Eye (tissue), 1 donor: ENCODE measurements at regions not wholly inside any gene's neighbourhood (a gene's known extent, or its start where the extent isn't known, plus 50 kb on each side); places are given as distances from the start of the nearest gene placed in this dataset.

ENCODE experiments used
- DNase-seq: peaks from one replicate; pipeline ENCODE4 v3.0.0-alpha.2; 2015

DNA sequence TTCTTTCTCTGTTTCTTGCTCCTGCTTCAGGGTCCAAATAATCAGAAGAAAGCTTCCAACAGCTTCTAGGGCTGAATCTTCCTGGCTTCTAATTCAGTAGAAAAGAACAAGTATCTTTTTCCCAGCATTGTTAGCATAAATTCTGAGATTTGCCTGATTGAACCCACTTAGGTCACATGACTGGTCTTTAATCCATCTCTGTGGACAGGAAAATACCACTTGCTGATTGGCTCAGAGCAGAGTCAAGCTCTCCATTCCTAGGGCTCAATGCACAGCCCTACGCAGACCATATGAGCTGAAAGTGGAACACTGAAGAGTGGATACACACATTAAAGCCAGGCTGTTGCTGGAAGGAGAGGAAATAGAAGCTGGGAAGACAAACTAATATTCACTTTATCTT lies 99.6 kb upstream of the RPL34 start:
- no peak for DNase-seq

DNA sequence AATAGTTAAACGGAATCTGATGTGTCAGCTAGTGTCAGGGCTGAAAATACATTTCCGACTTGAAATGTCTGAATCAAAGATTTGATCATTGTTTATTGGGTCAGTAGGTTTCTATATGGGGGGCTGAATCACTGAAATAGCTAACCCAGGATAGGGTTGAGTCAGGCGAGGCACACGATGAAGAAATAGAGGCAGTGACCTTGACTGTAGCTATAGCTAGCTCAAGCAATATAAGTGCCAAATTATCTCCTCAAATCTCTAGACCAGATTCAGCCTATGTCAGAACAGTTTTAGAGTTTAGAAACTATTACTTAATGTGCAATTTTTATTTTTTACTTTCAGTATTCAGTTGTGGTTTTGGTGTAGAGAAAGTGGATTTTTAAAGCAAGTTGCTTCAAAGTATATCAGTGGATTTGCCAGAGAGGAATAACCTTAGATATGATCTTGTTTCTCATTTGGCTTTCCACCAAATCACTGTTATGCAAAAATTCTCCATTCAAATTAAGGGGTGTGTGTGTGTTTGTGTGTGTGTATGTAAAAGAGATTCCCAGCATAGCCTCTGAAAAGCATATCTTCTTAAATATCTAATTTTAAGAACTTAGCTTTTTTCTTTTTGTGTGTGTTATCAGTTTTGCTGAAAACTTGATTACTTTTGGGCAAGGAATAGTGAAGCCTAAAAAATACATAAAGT lies 100.3 kb upstream of the RPL34 start:
- DNase-seq: no peak

DNA sequence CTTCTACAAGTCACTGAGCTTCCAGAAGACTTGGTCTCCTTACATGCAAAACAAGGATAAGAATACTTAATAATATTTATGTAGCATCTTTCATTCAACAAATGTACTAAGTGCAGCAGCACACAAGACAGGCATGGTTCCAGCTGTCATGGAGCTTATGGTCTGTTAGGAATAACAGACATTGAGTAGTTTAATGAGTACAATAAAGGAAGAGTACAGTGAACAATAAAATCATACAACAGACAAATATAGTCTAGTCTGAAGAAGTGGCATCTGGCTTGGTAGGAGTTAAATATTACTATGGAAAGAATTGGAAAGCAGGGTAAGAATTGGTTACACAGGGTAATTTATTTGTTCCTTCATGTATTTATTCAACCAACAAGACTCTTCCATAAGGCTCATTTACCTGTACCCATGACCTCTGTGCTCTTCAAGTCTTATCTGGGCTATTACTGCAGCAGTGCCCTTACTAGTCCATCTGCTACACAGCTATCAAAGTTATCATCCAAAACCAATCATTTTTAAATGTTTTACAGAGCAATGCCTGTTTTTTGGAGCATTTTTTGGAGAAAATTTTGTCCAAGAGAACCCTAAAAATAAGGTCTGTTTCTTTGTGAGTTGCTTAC lies 101.1 kb upstream of the RPL34 start:
- DNase-seq: no peak

DNA sequence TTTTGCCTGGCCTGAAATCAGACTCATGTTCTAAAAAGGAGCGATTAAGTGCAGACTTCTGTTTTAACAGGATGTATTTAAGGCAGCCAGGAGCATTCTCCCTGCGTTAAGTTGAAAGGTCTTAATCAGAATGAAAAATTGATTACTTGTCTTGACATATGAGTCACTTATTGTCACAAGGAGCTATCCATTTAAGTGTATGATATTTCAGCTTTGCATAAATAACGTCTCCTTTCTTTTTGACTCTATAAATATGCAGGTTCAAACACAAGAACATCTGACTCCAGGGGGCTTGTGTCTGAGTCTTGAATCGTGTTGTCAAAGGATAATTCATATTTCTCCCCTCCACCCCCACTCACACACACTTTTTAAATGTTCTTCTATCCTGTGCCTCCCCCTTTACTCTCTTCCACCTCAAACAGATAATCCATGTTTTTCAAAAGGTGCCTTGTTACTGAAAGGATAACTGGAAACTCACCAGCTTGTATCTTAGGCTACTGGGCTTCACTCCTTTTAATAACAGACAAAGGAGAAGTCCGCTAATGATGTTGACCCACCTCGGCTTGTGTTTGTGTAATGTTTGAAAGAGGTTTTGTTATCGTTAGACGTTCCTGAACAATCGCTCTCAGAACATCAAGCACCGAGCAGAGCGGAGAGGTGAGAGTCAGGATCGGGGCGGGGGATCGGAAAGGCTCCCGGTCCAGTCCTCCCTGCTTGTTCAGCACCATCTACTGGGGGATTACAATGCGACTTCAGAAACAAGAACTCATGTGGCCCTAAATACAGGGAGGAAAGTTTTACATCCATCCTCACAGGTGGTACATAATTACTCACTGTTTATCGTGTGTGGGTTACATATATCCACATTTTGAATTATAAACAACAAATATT lies 107.5 kb upstream of the RPL34 start:
- peak; percentile 88 for DNase-seq

DNA sequence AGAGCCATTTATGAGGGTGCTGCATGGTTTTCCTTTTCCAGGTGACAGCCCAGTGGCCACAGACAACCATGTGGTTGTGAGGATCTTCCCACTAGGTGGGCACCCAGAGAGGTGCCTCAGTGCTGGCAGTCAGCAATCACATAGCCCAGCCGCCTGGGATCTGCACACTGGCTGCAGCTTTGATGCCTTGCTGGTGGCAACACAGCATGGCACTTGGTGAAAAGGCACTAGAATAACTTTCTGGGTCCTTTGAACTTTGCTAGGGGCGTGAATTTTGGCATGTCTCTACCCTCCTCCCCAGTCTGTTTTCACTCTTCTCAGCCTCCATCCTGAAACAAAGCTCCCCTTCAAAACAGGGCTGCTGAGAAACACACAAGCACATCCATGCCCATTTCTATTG lies 108.8 kb upstream of the RPL34 start:
- no peak for DNase-seq

DNA sequence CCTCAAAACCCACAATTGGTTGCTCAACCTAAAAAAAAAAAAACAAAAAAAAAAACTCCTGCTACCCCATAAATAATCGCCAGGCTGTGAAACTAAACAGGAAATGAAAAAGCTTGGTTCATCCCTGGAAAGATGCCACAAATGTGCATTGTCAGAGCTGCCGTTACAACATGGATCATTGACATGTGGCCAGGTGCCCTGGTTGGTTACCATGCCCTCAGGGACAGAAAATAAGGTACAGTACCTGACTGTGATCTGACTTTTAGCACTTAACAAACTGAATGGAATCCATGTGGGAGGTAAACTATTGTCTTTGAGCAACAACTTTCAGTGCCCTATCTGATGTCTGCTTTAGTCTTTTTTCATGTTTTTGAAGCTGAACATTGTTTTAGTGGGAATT lies 118.0 kb upstream of the RPL34 start:
- no peak for DNase-seq

DNA sequence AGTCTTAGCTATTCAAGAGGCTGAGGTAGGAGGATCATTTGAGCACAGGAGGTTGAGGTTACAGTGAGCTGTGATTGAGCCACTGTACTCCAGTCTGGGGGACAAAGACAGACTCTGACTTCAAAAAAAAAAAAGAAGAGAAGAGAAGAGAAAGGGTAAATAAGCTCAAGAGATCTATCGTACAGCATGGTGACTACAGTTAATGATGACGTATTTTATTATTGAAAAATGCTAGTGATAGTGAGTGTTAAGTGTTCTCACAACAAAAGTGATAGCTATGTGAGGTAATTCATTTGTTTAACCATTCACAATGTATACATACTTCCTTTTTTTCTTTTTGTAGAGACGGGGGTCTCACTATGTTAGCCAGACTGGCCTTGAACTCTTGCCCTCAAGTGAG lies 121.5 kb upstream of the RPL34 start:
- no peak for DNase-seq

DNA sequence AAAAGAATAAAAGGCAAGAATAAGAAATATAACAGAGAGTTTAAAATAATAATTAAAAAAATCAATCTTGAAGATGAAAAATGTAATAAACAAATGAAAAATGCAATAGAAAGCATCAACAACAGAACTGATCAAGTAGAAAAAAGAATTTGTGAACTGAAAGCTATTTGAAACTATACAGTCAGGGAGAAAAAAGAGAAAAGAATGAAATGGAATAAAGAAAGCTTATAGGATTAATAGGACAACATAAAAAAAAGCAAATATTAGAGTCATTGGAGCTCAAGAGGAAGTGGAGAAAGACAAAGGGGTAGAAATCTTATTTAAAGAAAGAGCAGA lies 126.8 kb upstream of the RPL34 start:
- DNase-seq: no peak

DNA sequence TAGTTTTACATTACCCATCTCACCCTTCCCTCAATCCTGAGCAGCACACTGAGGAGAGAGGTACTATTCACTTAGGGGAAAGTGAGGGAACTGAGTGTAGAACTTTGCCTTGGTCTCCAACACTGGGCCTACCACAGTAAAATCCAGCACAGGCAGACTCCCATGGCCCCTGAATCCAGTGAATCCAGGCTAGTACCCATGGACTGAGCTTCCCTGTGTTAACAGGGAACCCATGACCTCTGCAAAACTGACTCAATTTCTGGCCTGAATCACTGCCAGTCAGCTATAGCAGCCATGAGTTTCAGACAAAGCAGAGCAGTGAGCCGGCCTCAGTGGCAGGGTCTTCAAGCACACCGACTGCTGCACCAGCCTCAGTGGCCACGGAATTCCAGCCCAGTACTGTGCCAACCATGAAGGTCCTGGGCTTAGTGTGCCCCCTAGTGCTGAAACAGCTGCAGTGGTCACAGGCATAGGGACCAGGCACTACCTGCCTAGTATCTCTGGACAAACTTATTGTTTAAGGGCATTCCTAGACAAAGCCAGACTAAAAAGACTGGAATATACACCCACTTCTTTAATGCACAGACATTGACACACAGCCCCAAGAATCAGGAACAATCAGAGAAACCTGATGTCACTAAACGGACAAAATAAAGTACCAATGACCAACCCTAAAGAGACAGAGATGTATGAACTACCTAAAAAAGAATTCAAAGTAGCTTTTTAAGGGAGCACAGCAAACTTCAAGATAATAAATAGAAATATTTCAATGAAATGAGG lies 127.4 kb upstream of the RPL34 start:
- no peak for DNase-seq

DNA sequence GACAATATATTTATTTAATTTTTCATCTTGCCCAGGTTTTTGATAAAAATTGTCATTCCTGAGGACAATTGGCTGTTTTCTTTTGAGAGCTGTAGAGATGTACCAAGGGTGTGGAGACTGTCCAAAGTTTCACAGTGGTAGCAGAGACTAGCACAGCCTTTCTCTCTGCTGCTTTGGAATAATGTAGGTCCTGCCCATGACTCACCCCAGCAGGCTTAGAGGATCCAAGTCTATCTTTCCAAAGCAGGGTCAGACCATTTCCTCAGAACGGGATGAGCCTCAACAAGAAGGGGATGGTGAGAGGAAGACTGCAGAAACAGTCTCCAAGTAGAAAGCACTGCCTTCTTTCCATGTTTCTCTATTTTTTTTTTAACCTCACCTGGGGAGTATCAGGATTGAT lies 131.5 kb upstream of the RPL34 start:
- DNase-seq: no peak

DNA sequence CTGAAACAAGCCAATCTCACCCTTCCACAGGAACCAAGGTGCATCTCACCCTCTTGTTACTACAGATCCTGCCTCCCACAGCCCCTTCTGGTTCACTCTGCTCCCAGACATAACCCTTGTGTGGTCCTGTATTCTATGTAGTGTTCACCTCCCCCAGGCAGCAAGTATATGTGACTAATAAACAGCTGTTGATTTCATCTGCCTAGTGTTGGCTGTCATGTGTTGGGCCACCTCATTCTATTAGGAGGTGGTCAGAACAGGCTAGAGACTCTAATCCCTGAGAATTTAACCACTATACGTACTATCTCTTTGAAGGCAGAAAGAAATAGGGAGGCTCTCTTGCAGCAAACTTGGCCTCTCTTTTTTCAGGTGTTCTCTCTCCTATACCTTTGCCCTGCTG lies 134.3 kb upstream of the RPL34 start:
- no peak for DNase-seq

DNA sequence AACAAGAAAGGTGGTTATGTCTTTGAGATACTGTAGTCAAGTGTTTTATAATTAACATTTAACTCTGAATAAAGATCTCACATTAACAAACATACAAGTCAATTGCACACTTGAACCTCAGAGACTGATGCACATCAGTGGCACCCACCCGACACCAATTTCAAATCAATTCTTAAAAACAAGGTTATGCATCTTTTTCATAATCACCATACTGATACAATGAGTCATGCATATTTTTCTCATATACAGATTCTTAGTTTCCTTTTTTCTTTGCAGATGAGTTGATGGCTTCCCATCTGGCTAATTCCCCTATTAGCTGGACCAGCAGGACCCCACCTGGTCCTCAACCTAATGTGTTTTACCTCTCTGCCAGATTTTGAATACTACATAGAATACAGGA lies 136.2 kb upstream of the RPL34 start:
- no peak for DNase-seq

DNA sequence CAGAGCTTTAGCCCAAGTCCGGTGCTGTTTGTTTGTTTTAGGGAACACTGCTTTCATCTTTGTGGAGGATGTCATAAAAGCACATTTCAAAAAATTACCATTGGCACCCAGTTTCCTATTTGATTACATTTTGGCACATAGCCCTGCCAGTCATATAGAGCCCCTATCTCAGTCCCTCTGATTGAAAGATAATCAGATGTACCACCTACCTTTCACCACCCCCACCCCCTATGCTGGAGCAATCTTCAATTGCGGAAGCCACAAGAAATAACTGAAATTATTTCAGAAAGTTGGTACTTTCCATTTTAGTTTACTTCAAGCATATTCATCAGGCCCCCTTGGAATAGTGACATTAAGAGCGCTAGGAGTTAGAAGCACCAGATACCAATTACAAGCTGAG lies 136.7 kb upstream of the RPL34 start:
- no peak for DNase-seq

DNA sequence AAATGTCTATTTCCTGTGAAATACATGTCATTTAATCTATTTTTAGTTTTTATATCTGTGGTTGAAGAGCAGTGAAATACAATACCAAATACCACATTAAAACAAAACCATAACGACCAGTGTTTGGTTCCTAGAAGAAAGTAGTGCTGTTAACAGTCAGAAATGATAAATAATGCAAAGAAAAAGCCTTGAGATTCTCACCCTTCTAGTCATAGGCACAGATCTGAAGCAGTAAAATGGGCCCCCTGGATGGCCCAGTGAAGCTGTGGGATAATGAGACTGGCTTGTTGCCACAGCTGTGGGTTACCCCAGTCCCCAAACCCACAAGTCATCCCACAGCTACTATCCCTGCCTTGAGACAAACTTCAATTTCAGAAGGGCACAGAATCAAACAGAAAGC lies 137.3 kb upstream of the RPL34 start:
- DNase-seq: peak; percentile 15

DNA sequence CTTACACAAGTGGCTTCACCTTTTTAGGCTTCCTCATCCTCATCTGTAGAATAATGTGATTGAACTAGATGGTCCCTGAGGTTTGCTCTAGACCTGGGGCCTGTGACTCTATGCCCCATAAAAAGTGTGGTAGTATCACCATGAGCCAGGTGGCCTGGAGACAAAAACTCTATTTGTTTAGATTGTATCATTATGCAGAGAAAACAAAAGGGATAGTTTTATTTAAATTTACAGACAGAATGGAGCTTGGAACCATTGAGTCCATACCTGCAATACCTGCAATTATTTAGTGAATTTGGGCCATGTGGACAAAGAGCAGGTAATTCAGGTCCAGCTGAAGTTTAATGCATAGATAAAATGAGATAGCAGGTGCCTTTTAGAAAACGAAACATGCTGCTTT lies 139.5 kb upstream of the RPL34 start:
- DNase-seq: no peak

DNA sequence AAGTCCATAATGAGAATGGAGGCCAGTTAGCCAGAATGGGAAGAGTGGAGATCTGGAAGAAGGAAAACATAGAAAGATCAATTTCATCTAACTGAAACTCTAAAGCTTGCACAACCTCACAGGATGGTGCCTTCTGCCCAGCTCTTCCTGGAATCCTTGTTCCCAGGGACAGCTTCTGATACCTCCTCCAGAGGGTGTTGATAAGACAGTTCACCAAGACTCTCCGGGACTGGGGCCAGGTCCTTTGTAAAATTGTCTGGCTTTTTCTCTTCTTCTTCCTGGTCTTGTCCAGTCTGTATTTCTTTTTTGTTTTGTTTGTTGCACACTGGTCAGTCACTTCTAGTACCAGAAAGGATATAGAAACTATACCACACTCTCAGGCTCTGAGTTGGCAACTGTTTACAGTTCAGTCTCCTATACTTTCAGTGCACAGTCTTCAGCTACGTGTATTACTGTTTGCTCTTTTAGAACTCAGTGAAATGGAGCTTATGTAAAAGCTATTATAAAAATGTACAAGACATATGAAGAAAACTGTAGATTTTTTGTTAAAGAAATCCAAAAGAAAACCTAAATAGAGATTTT lies 142.8 kb upstream of the RPL34 start:
- DNase-seq: no peak

DNA sequence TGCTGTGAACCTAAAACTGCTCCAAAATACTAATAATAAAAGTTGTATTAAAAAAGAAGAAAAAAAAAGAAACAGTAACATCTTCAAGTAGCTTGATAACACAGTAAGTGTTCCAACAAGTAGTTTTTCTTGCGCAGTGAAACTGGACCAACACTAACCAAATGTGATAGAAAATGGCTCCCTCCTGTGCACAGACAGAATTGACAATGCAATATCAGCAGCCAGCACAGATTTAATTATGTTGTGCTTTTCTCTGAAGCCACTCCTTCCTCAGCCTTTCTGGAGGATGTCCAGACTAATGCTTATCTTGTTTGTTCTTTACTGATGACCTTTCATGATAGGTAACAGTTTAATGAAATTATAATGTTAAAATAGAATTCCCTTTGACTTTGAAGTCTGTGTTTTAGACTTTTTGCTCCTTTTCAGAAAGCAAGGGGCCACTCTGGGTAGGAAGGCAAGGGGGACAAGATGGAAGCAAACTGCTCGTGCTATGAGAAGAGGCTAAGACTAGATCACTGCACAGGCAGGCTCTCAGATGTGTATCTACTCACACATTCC lies 147.1 kb upstream of the RPL34 start:
- peak; percentile 55 for DNase-seq

DNA sequence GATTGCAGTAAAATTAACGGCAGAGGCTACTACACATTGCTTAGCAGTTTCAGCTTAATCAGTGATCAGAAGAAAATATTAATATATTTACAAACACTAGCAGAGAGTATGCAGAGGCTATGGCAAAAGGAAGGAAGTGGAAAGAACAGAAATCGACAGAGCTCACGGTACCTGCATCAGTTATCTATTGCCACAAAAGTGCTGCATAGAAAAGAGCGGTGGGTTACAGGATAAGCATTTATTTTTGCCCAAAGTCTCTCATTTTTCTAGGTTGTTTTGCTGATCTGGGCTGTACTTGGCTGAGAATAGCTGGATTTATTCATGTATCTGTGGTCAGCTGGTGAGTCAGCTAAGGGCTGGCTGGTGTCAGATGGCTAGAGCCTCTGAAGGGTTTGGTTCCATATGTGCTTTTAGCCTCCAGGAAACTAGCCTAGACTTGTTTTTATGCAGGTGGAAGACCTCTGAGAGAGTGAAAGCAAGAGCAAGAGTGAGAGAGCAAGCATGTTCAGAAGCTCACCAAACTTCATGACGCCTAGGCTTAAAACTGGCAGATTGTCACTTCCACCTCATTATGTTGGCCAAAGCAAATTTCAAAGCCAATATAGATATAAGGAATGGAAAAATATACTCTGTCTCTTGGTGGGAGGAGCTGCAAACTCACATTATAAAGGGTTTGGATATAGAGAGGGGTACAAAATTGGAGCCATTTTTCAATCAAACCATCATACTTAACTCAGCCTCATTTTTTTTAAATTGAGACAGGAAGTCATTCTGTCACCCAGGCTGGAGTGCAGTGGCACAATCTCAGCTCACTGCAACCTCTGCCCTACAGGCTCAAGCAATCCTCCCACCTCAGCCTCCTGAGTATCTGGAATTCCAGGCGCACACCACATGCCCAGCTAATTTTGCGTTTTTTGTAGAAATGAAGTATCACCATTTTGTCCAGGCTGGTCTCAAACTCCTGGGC lies 153.2 kb upstream of the RPL34 start:
- DNase-seq: no peak

DNA sequence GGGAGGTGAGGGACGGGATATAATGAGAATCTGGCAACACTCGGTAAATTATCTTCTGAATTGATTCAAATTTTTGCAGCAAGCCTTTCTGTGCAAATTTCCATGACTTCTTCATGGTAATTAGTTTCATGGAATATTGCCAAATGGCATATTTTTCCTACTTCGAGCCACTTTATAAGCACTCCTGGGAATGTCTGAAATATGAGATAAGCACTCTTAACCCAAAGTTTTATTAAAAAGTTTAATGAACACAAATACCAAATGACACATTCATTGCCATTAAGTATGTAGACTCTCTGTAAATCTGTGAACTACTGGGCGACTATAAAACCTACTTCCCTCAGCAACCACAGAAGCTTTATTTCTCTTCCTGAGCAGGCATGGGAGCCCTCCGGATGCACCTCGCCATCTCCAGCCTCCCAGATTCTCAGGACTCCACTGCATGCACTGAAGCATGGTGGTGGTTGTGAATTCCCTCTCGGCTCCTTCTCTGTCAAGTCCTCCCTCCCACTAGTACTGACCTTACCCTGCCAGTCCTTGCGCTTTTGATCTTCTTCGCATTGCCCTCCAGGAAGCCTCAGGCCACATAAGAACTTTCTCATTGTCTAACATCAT lies 154.4 kb upstream of the RPL34 start:
- no peak for DNase-seq

DNA sequence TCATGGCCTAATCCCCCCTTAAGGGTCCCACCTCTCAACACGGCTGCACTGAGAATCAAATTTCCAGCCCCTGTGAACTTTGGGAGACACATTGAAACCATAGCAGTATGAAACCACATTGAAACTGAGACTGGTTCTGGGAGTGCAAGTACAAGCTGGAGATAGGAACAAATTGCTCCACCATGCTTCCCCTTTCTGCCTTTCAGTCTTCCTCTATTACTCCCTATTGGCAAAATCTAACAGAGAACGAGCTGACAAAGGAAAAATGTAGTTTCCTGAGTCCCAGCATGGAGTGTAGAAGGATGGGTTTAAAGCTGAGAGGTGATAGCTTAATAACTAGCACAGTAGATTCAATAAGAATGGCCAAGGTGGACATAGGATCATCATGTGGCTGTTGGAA lies 161.7 kb upstream of the RPL34 start:
- DNase-seq: no peak

DNA sequence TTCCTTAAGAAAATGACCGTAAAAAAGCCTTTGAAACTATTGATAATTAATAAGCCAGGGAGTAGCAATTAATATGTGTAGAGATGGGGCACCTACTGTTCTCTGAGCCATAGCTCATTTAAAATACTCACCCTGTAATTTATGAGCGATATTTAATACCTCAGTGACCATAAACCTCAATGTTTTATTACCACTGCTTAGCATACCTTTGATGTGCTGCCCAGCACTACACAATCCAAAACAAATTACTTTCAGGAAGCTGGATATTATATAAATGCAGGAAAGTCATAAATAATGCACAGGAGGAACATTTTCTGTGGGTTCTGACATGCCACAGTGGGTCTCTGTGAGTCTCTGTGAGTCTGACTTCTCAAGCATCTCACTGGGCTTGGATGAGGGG lies 166.1 kb upstream of the RPL34 start:
- no peak for DNase-seq
